Activated CD8-positive, alpha-beta memory T cell treated with anti-CD3 and anti-CD28 coated beads, Interleukin-2, amount 50 U/mL, for 48 hours (primary cell): ENCODE measurements at regions not wholly inside any gene's neighbourhood (a gene's known extent, or its start where the extent isn't known, plus 50 kb on each side); places are given as distances from the start of the nearest gene placed in this dataset.
"Not testable (repeated sequence)": the region's sequence is repeated elsewhere in the genome, so short reads cannot be mapped to it uniquely, and the experiment has no call there.

Source experiments
- DNase-seq: peaks from one replicate; pipeline ENCODE4 v3.0.0-alpha.2; 2020

- no peak for DNase-seq
Observed at GRCh38 chr15:69686626-69687025, 234.0 kb downstream of the RPLP1 start.

DNA sequence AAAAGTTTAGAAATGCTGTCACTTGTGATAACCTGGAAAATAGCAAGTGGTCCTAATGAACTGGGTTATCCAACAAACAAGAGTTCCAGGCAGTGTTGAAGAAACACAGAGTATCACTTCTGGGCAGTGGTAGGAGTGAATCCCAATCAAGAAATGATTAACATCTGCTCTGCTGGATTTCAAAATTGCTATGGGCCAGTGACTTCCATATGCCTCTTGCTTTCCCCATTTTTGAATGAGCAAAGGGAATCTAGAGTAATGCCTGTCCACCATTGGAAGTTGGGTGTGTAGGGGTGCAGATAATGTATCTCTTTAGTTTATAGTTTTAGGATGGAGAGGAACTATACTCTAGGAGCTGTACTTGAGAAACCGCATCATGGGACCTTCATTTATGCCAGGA lies 236.5 kb downstream of the RPLP1 start:
- no peak for DNase-seq

DNA sequence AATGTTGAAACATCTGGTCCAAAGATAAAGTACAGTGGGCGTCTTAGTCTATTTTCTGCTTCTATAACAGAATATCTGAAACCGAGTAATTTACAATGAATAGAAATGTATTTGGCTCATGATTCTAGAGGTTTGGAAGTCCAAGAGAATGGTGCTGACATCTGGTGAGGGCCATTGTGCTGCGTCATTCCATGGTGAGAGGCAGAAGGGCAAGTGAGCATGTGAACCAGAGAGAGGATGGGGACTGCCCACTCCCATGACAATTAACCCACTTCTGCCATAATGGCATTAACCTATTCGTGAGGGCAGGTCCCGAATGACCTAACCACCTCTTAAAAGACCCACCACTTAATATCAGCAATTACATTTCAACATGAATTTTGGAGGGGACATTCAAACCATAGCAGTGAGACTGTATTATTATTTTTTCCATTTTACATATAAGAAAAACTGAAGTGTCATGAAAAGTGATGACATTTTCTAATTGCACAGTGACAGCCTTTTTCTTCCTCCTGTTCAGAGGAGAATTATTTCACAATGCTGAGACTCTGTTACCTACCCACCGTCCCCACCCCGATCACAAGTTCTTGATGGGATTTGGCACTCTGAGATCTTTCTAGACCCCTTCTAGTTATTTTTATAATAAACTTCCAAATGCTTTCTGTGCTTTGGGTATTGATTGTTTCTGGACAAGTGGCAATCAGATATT lies 238.8 kb downstream of the RPLP1 start:
- no peak for DNase-seq

- DNase-seq = no peak
Observed at GRCh38 chr15:69692342-69692741, 239.7 kb downstream of the RPLP1 start.

GRCh38 chr15:69693059-69693458 lies 240.4 kb downstream of the RPLP1 start:
- no peak for DNase-seq

- DNase-seq = no peak
Observed at GRCh38 chr15:69696946-69697345, 244.3 kb downstream of the RPLP1 start.

DNA sequence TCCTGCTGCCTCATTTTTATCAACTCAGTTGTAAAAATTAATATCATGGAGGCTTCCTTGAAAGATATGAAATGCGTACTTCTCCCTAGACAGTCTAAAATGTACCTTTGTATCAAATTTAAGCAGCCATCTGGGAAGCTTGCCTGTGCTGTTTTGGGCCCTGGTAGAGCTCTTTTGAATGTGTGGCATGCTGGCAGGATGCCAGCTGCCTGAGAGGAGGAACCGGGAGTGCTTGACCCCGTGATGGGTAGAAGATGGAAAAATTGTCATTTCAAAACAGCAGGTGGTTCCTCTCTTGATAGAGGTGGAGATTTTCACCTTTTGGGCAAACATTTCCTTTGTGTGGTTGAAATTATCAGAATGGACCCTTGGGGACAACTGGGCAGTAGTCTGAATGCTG lies 245.3 kb downstream of the RPLP1 start:
- no peak for DNase-seq

GRCh38 chr15:69699096-69699495 lies 246.5 kb downstream of the RPLP1 start:
- DNase-seq = no peak

- DNase-seq = no peak
Observed at GRCh38 chr15:69700380-69700779, 247.8 kb downstream of the RPLP1 start.

- DNase-seq = no peak
Observed at GRCh38 chr15:69701198-69701597, 248.6 kb downstream of the RPLP1 start.

DNA sequence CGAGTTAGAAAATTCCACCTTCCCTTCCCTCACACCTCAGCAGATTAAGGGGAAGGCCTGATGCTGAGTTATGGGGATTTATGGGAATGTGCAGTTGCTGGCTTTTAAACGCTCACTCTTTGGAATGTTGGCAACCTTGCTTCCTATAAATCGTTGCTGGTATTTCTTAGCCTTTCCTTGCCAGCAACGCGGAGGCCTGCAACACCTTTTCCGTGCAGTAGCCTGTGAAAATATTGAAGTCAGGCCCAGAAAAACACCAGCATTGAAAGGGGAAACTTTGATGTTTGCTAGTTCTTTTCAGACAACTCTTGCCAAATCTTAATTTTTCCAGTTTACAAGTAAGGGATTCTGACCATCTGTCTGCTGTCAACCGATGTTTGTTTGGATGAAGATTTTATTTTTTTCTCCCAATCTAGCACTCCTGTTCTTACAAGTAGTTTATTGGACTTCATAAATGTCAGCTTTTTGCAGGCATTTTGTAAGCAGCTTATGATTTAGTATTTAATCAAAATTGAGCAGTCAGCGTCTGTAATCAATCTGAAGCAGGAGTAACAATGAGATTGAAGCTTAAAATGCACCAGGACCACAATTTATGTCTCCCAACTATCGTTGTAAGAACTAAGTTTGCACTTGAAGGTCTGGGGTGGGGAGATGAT lies 251.0 kb downstream of the RPLP1 start:
- no peak for DNase-seq

DNA sequence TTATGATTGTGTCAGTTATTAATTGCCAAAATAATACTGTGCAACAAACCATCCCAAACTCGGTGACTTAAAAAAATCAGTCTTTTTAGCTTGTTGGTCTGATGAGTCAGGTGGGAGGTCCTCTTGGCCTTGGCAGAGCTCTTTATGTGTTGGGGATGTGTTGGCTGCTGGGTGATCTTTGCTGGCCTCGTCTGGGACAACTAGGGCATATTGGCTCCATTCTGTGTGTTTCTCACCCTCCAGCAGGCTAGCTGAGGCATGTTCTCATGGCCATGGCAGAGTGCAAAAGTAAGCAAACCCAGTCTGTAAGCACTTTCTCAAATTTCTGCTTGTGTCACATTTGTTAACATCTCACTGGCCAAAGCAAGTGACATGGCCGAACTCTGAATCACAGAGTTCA lies 251.6 kb downstream of the RPLP1 start:
- no peak for DNase-seq

DNA sequence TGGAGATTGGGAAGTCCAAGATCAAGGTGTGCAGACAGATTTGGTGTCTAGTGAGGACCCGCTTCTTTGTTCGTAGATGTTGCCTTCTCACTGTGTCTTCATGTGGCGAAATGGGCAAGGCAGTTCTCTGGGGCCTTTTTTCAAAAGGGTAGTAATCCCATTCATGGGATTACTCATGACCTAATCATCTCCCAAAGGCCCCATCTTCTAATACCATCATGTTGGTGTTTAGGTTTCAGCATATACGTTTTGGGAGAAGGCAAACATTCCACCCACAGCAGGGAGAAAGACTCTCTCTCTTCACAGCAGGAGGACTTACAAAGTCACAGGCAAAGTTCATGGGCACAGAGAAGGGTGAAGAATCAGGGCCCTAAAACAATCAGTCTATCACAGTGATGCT lies 252.1 kb downstream of the RPLP1 start:
- DNase-seq = no peak

GRCh38 chr15:69706353-69707097 lies 253.9 kb downstream of the RPLP1 start:
- no peak for DNase-seq

- not testable (repeated sequence) for DNase-seq
Observed at GRCh38 chr15:69707241-69707640, 254.6 kb downstream of the RPLP1 start.

DNA sequence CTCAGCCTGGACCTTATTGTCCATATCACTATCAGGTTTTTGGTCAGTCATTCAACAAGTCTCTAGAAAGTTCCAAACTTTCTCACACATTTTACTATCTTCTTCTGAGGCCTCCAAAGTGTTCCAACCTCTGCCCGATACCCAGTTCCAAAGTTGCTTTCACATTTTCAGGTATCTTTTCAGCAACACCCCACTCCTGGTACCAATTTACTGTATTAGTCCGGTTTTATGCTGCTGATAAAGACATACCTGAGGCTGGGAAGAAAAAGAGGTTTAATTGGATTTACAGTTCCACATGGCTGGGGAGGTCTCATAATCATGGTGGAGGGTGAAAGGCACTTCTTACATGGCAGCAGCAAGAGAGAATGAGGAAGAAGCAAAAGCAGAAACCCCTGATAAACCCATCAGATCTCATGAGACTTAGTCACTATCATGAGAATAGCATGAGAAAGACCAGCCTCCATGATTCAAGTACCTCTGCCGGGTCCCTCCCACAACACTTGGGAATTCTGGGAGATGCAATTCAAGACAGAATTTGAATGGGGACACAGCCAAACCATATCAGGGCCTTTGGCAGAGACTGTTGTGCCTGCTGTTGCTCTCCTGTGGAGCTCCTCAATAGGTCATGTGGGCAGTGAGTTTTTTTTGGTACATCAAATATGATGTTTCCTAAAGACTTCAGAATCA lies 256.0 kb downstream of the RPLP1 start:
- DNase-seq = not testable (repeated sequence)

DNA sequence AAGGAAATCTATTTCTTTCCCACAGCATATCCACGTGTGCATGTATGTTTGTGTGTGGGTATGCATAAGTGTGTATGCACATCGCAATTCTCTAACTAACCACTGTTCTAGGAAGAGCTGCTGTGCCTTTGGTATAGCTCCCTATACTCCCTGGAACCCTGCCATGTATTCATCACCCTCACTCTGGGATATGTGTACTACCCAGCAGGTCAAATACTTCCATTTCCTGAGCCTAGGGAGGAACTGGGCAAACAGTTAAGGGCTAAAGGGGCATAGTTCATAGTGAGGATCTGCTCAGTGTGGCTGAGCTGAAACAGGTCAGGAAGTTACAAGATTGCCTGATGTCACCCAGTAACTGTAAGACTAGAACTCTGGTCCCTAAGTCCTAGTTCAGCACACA lies 260.4 kb downstream of the RPLP1 start:
- no peak for DNase-seq

GRCh38 chr15:69713726-69714559 lies 261.3 kb downstream of the RPLP1 start:
- peak; percentile 79 for DNase-seq

DNA sequence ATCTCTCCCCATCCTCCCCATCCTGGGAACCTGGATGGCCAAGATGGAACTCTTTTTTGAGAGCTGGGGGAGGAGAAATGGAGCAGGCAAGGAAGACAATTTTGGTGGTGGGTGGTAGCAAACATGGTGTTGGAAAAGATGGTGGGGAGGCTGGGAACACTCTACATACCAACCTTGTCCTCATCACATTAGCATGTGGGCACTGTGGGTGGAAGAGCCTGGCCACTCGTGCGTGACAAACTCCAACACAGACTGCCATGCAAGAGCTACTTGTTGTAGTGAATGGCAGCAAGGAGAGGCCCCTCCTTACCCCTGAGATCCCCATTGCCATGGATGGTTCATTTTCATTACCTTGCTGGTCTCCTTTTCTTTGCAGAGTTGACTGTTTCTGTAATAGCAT lies 262.6 kb downstream of the RPLP1 start:
- DNase-seq = no peak

DNA sequence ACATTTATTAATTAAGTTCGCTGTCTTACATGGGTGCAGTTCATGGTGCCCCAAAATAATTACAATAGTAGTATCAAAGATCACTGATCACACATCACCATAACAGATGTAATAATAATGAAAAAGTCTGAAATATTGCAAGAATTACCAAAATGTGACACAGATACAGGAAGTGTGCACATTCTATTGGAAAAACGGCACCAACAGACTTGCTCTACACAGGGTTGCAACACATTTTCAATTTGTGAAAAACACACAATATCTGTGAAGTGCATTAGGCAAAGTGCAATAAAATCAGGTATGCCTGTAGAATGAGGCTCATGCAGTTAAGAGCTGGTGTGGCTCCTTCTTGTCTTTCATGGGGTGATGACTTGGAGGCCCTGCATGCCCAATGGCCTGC lies 265.8 kb downstream of the RPLP1 start:
- DNase-seq = no peak

DNA sequence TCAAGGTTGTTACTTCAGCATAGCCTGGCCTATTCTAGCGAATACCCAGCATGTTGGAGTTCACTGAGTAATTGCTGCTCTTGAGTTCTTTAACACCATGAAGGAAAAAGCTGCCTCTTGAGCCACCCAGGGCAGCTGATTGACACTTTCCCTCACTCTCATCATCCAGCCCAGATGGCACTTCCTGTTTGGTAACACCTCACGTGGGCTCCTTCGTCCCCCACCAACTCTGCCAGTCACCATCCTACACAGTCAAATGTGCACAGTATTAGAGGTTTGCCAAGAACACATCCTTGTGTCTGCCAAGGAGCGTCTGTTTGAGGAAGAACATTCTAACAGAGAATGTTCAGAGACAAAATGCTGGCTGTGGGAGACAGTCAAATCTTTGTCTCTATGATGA lies 266.3 kb downstream of the RPLP1 start:
- DNase-seq = no peak

DNA sequence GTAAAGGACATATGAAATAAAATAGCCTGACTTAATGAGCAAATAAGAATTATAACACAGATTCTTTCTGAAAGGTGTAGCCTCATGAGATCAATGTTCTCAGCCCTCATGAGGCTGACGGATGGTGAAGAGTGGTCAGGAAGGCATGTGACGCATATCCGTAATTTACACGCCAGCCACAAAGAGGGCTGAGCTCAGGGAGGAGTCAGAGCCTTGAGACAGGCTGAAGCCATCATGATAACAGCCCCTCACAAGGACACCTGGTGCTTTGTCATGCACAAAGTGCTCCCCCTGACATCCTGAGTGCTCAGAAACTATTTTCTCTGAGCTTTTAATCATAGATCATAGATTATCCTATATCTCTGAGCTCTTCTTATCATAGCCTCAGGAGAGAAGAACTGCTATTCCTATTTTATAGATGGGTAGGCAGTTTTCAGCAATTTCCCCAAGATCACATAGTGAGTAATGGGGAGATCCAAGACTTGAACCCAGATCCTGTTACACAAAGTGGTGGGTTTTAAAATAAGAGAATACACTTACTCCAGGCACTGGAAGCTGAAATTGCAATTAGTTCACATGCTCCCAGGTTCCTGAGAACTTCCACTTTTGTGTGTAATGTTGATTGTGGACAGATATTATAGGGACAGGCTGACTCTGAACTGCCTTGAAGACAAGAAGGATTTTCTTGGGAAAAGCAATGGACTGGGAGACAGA lies 267.1 kb downstream of the RPLP1 start:
- peak; percentile 73 for DNase-seq
